NCI-H2171 (cell line): ENCODE measurements at regions not wholly inside any gene's neighbourhood (a gene's known extent, or its start where the extent isn't known, plus 50 kb on each side); places are given as distances from the start of the nearest gene placed in this dataset.
"Not testable (repeated sequence)": the region's sequence is repeated elsewhere in the genome, so short reads cannot be mapped to it uniquely, and the experiment has no call there.

Source experiments
- DNase-seq: peaks from one replicate; lab custom pipeline; 2025; lab: John Stamatoyannopoulos, UW

DNA sequence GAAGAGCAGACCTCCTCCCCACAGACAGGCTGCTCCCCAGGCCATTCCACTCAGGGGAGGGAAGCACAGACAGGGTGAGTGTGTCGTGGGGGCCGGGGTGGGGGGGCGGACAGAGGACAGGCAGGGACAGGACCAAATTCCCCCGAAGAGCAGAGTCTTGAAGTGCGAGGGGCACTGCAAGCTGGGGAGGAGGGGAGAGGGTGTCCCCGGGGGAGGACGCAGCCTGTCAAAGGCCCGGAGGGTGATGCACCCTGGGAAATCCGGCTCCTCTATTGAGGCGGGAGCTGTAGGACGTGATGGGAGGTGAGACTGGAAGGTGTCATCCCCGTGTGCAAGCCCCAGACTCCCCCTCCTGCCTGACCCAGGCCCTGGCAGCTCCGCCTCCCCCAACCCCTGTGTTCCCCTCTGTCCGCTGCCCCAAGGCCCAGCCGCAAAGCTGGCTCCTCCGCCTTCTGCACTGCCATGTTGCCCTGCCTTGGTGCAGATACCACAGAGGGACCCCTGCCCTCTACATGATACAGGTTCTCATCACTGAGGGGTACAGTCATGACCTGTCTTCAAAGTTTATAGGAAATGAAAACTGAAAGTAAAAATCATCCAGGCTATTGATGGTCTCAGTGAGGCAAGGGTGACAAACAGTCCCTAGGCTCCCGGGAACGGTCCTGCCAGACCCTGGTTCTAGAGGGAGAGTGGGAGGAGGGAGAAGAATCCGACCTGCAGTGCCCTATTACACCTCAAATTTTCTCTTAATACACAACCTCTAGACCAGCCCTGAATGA is 76.3 kb upstream of the IQSEC1 start:
- no peak for DNase-seq

DNA sequence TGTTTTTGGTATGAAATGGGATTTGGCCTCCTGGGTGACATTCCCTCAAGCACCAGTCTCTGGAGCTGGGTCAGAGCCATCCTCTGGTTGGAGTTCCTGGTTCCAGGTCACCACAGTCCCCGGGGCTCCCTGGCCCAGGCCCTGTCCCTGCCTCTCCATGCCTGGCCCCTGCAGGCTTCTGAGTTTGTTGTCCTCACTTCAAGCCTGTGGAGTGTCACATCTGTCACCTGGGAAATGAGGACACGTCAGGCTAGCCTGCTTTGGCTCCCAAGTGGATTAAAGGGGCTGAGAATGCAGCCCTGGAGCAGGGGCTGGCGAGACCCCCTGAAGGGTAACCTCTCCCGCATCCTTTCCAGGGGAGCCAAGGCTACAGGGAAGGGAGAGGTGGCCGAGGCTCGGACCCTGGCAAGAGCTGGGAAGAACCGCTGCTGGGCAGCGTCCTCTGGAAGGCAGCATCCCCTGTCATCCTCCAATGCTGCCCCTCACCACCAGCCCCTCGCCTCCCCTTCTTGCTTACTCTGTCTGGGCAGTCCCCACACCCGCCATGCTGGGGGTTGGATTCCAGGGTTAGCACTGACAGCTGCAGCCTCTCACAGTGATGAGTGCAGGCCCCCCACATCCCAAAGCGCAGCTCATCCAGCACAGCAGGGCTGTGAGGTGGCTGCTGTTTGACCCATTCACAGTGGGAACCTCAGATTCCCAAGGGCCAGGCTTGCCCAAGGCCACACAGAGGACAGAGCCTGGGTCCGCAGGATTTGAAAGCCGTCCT is 75.5 kb upstream of the IQSEC1 start:
- no peak for DNase-seq

DNA sequence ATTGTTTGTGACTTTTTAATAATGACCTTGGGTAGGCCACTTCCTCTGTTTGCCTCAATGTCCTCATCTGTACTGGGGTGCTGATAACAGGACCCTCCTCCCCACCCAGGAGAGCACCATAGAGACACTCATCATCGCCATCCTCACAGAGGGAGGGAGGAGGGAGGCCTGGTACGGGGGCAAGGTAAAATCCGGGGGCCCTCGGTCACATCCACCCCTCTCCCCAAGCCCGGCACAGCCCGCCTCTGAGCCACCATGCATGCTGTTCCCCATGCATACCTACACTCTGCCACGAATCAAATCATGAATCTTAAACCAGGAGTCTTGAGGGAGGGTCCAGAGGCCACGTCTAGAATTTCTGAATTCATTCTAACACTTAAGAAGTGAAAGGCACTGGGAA is 74.9 kb upstream of the IQSEC1 start:
- no peak for DNase-seq

DNA sequence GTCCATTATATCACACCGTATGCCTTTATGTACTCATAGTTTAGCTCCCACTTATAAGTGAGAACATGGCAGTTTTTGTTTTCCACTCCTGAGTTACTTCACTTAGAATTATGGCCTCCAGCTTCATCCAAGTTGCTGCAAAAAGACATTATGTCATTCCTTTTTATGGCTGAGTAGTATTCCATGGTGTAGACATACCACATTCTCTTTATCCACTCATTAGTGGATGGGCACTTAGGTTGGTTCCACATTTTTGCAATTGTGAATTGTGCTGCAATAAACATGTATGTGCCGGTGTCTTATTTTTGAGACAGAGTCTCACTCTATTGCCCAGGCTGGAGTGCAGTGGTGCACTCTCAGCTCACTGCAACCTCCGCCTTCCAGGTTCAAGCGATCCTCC is 74.1 kb upstream of the IQSEC1 start:
- no peak for DNase-seq

DNA sequence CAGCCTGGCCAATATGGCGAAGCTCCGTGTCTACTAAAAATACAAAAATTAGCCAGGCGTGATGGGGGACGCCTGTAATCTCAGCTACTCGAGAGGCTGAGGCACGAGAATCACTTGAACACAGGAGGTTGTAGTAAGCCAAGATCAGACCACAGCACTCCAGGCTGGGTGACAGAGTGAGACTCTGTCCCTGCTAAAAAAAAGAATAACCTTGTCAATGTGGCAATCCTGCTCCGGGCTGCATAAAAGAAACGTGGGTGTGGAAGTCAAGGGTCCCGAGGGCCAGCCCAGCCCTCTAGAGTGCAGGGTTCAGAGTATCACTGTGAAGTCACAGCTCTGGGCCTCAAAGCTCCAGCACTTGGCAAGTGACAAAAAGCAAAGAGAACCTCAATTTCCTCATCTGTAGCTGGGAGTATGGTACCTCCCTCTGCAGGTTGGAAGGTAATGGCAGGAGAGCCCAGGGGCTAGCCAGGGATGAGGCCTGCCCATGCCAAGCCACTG is 73.5 kb upstream of the IQSEC1 start:
- DNase-seq, result no peak

DNA sequence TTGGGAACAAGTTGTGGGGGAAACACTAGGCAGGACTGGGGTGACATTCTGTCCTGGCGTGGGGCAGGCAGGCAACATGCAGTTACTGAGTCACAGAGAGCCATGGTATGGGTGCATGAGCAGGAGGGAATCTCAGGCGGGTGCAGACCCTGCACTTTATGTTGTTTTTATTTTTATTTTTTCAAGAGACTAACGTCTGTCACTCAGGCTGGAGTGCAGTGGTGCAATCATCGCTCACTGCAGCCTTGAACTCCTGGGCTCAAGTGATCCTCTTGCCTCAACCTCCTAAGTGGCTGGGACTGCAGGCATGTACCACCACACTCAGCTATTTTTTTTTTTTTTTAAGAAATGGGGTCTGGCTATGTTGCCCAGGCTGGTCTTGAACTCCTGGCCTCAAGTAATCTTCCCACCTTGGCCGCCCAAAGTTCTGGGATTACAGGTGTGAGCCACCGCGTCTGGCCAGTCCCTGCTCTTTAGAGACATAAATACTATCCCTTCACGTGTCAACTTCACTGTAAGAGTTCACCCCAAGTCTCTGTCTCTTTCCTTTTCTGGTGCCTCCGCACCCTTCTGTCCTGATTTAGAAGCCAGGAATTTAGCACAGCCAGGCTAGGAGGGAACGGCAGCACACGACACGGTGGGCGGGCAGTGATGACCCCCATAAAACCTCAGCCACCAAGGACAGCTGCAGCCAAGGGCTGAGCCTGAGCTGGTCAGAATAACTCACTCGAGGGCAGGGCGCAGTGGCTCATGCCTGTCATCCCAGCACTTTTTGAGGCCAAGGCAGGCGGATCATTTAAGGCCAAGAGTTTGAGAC is 72.8 kb upstream of the IQSEC1 start:
- no peak for DNase-seq

DNA sequence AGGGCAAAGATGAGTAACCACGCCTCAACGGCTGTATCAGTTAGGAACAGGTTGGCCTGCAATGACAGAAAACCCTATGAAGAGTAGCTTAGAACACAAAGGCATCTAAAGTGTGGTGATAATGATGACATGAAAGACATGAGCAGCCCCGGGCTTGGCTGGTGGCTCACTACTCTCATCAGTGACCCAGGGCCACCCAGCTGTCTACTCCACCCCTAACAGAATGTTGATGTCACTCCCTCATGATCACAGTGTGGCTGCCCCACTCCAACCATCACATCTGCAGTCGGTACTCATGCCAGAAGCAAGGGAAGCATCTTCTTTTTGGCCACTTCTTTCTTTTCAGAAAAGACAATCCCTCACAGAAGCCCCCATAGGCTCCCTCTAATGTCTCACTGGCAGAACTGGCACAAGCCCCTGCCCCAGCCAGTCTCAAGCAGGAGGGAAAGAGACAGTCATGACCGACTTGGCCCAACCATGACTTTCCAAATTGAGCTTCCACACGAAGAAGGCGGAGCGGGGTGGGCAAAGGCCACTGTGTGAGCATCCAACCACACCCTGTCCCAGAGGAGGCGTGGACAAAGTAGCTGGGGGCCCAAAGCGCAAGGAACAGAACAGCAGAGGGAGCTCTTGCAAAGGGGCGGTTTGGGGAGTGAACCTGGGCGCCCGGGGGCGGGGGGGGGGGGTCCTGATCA is 72.0 kb upstream of the IQSEC1 start:
- no peak for DNase-seq

DNA sequence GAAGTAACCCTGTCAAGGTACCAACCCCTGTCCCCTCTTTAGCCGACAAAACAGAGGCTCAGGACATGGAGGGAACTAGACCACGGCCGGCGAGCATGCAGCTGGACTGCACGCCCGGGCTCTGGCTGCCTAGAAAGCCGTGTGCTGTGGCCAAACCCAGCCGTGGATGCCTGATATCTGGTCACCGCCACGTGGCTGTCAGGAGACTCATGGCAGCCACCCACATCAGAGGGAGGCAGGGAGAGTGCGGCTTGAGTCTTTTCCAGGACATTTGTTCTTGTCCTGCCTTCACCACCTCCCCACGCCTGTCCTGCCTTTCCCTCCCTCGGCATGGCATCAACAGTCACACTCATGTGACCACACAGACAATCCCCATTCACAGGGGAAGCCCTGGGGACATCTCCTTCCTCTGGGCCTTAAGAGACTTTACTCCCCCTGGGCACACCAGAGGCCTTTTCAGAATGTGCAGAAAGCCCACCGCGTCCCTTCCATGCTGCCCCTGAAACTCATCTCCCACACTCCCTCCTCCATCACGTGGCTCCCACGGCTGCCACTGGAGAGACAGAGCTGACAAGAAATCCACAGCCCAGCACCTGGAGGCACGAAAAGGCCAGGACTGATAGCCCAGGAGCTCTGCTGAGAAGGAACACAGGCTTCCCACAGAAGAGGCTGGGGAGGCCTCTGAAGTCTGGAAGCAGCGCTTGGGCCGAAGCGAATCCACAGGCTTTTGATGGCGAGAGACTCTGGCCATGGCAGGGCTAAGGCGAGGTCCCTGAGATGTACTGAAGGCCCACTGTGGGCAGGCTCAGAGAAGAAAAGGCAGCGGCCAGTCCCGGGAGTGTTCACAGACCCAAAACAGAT is 71.2 kb upstream of the IQSEC1 start:
- DNase-seq, result no peak

DNA sequence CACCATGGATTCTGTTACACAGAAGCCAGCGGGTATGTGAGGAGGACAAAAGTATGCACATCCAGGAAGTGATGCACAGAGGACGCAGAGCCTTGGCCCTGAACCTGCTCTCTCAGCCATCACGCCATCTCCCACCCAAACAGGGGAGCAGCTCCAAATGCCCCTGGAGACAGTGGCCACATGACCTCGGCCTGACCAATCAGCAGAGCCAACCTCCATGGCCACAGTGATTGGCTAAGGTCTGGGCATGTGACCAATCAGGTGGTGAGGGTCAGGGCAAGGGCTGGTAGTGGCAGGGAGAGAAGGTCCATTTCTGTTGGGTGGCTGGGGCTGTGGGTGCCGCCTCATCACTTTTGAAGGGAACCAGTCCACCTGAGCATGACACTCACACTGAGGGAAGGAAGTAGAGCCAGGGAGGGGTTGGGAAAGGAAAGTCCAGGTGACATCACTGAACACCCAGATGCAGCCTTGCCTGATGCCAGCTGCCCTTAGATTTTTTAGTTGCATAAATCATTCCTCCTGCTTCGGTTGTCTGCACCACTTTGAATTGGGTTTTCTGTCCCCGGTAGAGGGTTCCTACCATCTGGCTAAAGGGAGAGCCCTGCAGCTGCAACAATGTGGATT is 70.3 kb upstream of the IQSEC1 start:
- no peak for DNase-seq

DNA sequence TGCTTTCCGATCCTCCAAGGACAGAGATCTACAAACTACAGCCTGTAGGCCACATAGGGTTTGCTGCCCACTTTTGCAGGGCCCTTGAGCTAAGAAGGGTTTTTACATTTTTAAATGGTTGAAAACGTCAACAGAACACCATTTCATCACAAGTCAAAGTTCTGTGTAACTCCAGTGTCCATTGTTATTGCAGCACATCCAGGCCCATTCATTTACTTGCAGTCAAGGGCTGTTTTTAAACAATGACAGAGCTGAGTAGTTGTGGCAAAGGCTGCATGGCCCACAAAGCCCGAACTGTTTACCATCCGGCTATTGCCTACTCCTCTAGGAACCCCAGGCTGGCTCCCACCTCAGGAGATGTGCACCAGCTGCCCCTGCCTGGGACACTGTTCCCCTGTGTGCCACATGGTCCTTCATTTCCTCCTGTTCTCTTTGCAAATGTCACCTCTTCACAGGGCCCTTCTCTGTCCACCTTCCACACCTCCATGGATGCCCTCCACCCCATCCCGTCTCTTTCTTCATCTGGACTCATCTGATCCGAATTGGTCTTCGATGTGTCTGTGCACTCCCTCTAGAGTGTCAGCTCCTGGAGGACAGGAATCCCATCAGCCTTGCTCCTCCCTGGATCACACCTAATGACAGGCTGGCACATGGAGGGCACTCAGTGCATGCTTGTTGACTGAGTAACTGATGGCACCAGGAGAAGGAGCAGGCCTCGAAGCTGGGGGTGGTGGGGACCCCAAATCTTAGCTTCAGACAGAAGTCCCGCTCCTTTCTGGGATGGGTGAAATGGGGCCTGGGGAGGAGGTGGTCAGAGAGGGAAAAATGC is 69.5 kb upstream of the IQSEC1 start:
- no peak for DNase-seq

DNA sequence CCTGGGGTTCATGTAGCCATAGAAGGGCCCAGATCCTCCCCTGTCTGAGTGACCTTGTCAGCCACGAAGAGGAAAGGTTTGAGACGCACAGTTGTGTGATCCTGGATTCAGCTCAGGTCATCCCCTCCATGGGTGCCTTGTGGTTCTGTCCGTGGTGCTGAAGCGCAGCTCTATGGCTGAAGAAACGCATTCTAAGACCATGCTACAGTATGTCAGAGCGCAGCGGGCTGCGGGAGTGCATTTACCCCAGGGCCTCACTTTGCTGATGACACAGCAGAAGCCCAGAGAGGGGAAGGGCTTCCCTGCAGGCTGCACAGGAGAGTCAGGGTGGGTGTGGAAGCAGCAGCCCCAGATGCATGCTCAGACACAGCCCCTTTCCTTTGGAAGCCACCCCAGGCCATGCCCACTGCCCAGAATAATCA is 68.8 kb upstream of the IQSEC1 start:
- no peak for DNase-seq

DNA sequence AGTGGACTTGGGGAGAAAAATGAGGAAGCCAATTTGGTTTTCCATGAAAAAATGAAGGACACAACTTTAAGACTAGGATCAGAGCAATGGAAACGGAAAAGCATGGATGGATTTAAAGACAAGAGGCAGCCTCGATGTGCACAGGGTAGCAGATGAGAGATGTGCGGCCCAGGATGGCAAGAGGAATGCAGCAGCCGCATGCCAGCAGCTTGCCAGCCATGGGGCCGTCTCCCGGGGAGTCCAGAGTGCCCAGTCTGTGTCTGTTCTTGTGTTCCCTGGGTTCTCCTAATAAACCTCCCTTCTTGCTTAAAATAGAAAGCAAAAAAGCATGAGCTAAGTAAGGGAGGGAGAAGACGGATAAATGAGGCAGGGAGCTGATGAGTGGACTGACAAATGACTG is 68.0 kb upstream of the IQSEC1 start:
- no peak for DNase-seq

DNA sequence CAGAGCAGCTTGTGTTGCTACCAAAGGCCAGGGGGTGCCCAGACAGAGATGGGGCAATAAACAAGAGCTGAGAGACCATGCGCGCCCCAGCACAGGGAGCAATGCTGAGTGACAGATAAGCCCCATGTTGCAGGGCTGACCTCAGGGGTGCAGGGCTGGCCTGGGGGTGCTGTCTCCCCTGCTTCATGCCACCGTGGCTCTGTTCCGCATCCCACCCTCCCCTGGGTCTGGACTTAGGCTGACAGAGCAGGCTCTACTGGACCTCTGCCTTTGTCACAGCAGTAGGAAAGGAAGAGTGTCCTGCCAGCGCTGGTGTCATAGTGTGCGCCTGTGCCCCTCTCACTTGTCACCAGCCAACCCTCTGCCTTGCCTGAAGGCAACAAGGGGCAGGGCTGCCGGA is 67.4 kb upstream of the IQSEC1 start:
- no peak for DNase-seq

DNA sequence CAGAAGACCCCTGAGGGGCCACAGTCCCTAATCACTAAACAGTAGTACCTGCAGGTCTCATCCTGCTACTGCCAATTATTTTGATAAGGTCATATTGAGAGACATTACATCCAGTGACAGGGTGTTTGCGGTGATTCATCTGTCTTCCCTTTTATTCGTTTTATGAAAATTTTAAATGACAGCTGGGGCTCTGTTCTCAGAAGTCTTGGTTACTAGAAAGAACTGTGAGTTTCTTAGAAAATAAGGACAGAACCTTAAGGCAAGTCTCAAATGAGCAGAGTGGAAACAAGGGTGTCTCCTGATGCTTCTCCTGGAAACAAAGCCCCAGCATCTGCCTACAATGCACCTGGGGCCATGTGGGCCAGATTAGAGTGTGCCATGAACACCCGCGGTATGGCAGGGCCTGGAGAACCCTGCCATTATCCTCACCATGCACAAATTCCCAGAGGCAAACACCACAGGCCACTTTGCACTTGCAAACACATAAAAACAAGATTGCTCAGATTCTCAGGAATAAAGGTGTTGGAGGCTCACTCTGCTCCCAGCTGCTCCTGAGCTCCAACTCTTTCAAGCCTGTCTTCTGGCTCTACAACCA is 66.3 kb upstream of the IQSEC1 start:
- DNase-seq, result no peak

DNA sequence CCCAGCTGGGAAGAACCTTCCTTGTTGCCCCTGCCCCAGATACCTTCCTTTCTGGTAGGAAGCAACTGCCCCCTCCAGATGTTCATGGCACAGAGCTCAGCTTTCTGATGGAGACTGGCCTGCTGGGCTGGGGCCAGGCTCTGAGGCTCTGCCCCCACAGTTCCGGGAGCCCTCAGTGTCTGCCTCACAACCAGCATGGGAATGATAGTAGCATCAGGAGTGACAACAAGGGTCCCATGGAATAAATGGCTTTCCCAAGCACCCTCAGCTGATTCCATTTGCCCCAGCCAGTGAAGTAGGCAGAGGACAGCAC is 65.6 kb upstream of the IQSEC1 start:
- no peak for DNase-seq

DNA sequence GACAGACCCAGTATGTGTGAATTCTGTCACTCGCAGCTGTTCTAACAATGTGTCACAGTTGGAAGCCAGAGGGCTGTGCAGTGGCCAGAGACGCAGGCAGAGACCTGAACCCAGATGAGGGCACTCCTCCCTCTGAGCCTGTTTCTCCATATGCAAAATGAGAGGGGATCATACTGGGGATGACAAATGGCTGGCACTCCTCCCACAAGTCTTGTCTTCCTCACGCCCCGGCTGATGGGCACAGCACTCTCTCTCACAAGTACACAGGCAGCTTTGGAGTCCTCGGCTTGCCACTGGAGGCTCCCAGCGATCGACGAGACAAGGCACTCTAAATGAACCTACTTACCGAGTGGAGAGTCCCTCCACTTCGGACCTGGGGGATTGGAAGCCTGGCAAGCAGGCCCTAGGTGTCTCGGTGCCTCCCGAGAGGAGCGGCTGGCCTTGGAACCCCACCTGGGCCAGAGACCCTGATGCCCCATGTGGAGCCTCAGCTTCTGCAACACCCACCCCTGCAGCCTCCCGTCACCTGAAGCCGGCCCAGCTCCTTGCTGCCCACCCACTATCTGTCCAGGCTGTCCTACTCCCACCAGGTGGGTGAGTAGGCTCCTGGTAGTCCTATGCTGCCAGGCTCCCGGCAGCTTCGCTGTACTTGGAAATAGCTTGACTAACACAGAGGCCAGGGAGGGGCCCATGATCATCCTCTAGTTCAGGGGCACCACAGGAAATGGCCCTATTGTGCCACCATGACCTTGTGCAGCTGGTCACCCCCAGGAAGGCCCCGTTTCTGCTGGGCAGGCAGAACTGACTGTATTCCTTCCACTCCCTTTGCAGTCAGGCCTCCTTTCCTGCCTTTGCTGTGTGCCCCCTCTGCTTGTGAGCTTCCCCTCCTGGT is 65.0 kb upstream of the IQSEC1 start:
- no peak for DNase-seq

DNA sequence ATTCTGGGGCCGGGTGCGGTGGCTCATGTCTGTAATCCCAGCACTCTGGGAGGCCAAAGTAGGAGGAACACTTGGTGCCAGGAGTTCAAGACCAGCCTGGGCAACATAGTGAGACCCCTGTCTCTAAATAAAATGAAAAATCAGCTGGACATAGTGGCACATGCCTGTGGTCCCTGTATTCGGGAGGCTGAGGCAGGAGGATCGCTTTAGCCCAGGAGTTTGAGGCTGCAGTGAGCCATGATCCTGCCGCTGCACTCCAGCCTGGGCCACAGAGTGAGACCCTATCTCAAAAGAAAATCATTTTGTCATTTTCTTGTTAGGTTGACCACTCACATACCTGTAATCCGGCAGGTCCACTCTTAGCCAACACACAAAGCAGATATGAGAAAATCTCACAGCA is 63.6 kb upstream of the IQSEC1 start:
- DNase-seq, result not testable (repeated sequence)

DNA sequence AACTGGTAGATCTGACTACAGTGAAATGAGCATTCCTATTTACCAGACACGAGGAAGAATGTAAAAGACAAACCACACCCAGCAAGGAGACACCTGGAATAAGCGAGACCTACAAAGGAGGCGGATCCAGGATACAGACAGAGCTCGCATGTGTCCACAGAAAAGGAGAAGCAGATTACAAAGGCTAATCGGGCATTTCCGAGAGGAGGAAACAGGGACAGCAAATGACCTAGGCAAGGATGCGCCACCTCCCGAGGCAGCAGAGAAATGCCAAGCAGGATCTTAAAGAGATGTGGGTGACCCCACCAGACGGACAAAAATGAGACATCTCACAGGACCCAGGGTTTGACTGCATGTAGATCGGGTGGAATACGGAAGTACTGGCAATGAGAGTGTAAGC is 63.2 kb upstream of the IQSEC1 start:
- DNase-seq, result no peak
